HG03571 (cell line): ENCODE measurements at regions not wholly inside any gene's neighbourhood (a gene's known extent, or its start where the extent isn't known, plus 50 kb on each side); places are given as distances from the start of the nearest gene placed in this dataset.
"Not testable (repeated sequence)": the region's sequence is repeated elsewhere in the genome, so short reads cannot be mapped to it uniquely, and the experiment has no call there.

Experiments used
- ATAC-seq: cut with Tn5 transposase; IDR thresholded peaks from one replicate; pipeline ENCODE4 v1.9.1; 2021; ENCODE audit not compliant: unreplicated experiment

GRCh38 chrX:52261125-52261462 lies 76.4 kb downstream of the MAGED4 start:
- ATAC-seq = no peak

GRCh38 chrX:52261463-52262194 lies 76.9 kb downstream of the MAGED4 start:
- ATAC-seq = peak; percentile 99

- no peak for ATAC-seq
Observed at GRCh38 chrX:52262195-52262546, 77.5 kb downstream of the MAGED4 start.

- ATAC-seq = no peak
Observed at GRCh38 chrX:52263417-52263816, 78.7 kb downstream of the MAGED4 start.

GRCh38 chrX:52265713-52266112 lies 81.0 kb downstream of the MAGED4 start:
- ATAC-seq = no peak

- not testable (repeated sequence) for ATAC-seq
Observed at GRCh38 chrX:52268502-52268901, 83.8 kb downstream of the MAGED4 start.

- no peak for ATAC-seq
Observed at GRCh38 chrX:52270453-52271116, 85.9 kb downstream of the MAGED4 start.

- ATAC-seq = no peak
Observed at GRCh38 chrX:52271206-52271605, 86.5 kb downstream of the MAGED4 start.

GRCh38 chrX:52277666-52278065 lies 91.2 kb upstream of the XAGE2 start:
- no peak for ATAC-seq

GRCh38 chrX:52280812-52281211 lies 88.0 kb upstream of the XAGE2 start:
- ATAC-seq = no peak

- no peak for ATAC-seq
Observed at GRCh38 chrX:52284865-52285264, 84.0 kb upstream of the XAGE2 start.

GRCh38 chrX:52298968-52299367 lies 69.9 kb upstream of the XAGE2 start:
- ATAC-seq = not testable (repeated sequence)

GRCh38 chrX:52308532-52308931 lies 60.3 kb upstream of the XAGE2 start:
- not testable (repeated sequence) for ATAC-seq
